ENCODE measurements at regions not wholly inside any gene's neighbourhood (a gene's known extent, or its start where the extent isn't known, plus 50 kb on each side); places are given as distances from the start of the nearest gene placed in this dataset.
A peak's percentile ranks its signal among the peaks of the same experiment; 100 is the strongest.

- Histone ChIP-seq H3K27ac (ENCODE audit: low read depth, low read length) (peak overlapping the region; percentile 58), H3K4me3 (ENCODE audit: insufficient read depth, low read length) (peak overlapping the region; percentile 11)
Observed at GRCh38 chr14:89540009-89540829, 123.2 kb upstream of the FOXN3 start.

GRCh38 chr14:89537911-89538310 lies 120.9 kb upstream of the FOXN3 start:
- H3K4me2 ChIP-seq (ENCODE audit: insufficient read depth, low read length): no peak overlapping the region
- no peak overlapping the region for H3K4me3 ChIP-seq (ENCODE audit: insufficient read depth, low read length)
- H2AFZ ChIP-seq (ENCODE audit: low read length): no peak overlapping the region
- H3K79me2 ChIP-seq (ENCODE audit: insufficient read depth, low read length): no peaks in the 10 kb centered on the region
- H3K27ac ChIP-seq (ENCODE audit: low read depth, low read length): no peak overlapping the region
- H3K36me3 ChIP-seq (ENCODE audit: insufficient read depth, low read length): no peaks in the 10 kb centered on the region
- H4K20me1 ChIP-seq (ENCODE audit: insufficient read depth, low read length): peaks cover 2% of the 10 kb centered on the region
- DNase-seq (ENCODE audit: insufficient read length, low spot score, missing footprints): no peak
- no peaks in the 10 kb centered on the region for H3K9me3 ChIP-seq (ENCODE audit: low read depth, low read length)
- no peak for TF ChIP-seq CTCF (IDR thresholded peaks at IDR 0.05; ENCODE audit: extremely low read depth, low read depth, low read length)
- H3K27me3 ChIP-seq (ENCODE audit: insufficient read depth, low read length): no peaks in the 10 kb centered on the region
- H3K4me1 ChIP-seq (ENCODE audit: insufficient read depth, low read length): peaks cover 33% of the 10 kb centered on the region

More at GRCh38 chr14:89540009-89540829, 123.2 kb upstream of the FOXN3 start:
- Histone ChIP-seq H3K27me3 (ENCODE audit: insufficient read depth, low read length) (no peaks in the 10 kb centered on the region), H2AFZ (ENCODE audit: low read length) (peak overlapping the region; percentile 44), H3K79me2 (ENCODE audit: insufficient read depth, low read length) (no peaks in the 10 kb centered on the region), H4K20me1 (ENCODE audit: insufficient read depth, low read length) (peaks cover 2% of the 10 kb centered on the region), H3K36me3 (ENCODE audit: insufficient read depth, low read length) (no peaks in the 10 kb centered on the region), H3K9me3 (ENCODE audit: low read depth, low read length) (no peaks in the 10 kb centered on the region), H3K4me2 (ENCODE audit: insufficient read depth, low read length) (peak overlapping the region; percentile 51), H3K4me1 (ENCODE audit: insufficient read depth, low read length) (peaks cover 28% of the 10 kb centered on the region)
- TF ChIP-seq CTCF (IDR thresholded peaks at IDR 0.05; ENCODE audit: extremely low read depth, low read depth, low read length): no peak
- no peak for DNase-seq (ENCODE audit: insufficient read length, low spot score, missing footprints)

- no peak for TF ChIP-seq CTCF (IDR thresholded peaks at IDR 0.05; ENCODE audit: extremely low read depth, low read depth, low read length)
- Histone ChIP-seq H4K20me1 (ENCODE audit: insufficient read depth, low read length) (peaks cover 2% of the 10 kb centered on the region), H3K27me3 (ENCODE audit: insufficient read depth, low read length) (no peaks in the 10 kb centered on the region), H3K36me3 (ENCODE audit: insufficient read depth, low read length) (no peaks in the 10 kb centered on the region), H3K9me3 (ENCODE audit: low read depth, low read length) (no peaks in the 10 kb centered on the region), H3K27ac (ENCODE audit: low read depth, low read length) (no peak overlapping the region), H3K4me3 (ENCODE audit: insufficient read depth, low read length) (no peak overlapping the region), H2AFZ (ENCODE audit: low read length) (no peak overlapping the region), H3K4me1 (ENCODE audit: insufficient read depth, low read length) (peaks cover 18% of the 10 kb centered on the region), H3K4me2 (ENCODE audit: insufficient read depth, low read length) (no peak overlapping the region), H3K79me2 (ENCODE audit: insufficient read depth, low read length) (no peaks in the 10 kb centered on the region)
- DNase-seq (ENCODE audit: insufficient read length, low spot score, missing footprints): peak; percentile 83
Observed at GRCh38 chr14:89534902-89535685, 118.1 kb upstream of the FOXN3 start.

- Histone ChIP-seq H2AFZ (ENCODE audit: low read length) (no peak overlapping the region), H3K36me3 (ENCODE audit: insufficient read depth, low read length) (no peaks in the 10 kb centered on the region), H3K79me2 (ENCODE audit: insufficient read depth, low read length) (no peaks in the 10 kb centered on the region), H3K4me1 (ENCODE audit: insufficient read depth, low read length) (peaks cover 9% of the 10 kb centered on the region), H4K20me1 (ENCODE audit: insufficient read depth, low read length) (peaks cover 2% of the 10 kb centered on the region), H3K4me2 (ENCODE audit: insufficient read depth, low read length) (no peak overlapping the region), H3K27me3 (ENCODE audit: insufficient read depth, low read length) (no peaks in the 10 kb centered on the region), H3K27ac (ENCODE audit: low read depth, low read length) (no peak overlapping the region), H3K4me3 (ENCODE audit: insufficient read depth, low read length) (no peak overlapping the region), H3K9me3 (ENCODE audit: low read depth, low read length) (no peaks in the 10 kb centered on the region)
- no peak for TF ChIP-seq CTCF (IDR thresholded peaks at IDR 0.05; ENCODE audit: extremely low read depth, low read depth, low read length)
- DNase-seq (ENCODE audit: insufficient read length, low spot score, missing footprints): no peak
Observed at GRCh38 chr14:89533766-89534165, 116.7 kb upstream of the FOXN3 start.

Data from osteoblast (primary cell).